WTC11 (cell line): ENCODE measurements at regions not wholly inside any gene's neighbourhood (a gene's known extent, or its start where the extent isn't known, plus 50 kb on each side); places are given as distances from the start of the nearest gene placed in this dataset.

Source experiments
- ATAC-seq: fragments of 200-7000 bp; cut with Tn5 transposase; 2 replicates; pipeline ENCODE4 v1.10.0; 2021; ENCODE audit warnings: mild to moderate bottlenecking, moderate library complexity
- CTCF ChIA-PET: fragments of 300-600 bp; sonication (Branson Sonifier 250); formaldehyde crosslinking; loops from one replicate; lab custom pipeline; 2021; ENCODE audit warnings: antibody characterized with exemption; lab: Charles Lee
- POLR2A ChIA-PET: fragments of 350-600 bp; sonication (Branson Sonifier 250); formaldehyde crosslinking; loops from one replicate; lab custom pipeline; 2021; ENCODE audit warnings: antibody characterized with exemption; lab: Charles Lee
- DNase-seq: peaks from one replicate; pipeline ENCODE4 v3.0.0; 2021; ENCODE audit warnings: low spot score
- H3K27ac Mint-ChIP-seq: 2 replicates; pipeline ENCODE4 v1.8.0; 2021; ENCODE audit warnings: mixed read lengths
- H3K27me3 Mint-ChIP-seq: 2 replicates; pipeline ENCODE4 v1.8.0; 2021; ENCODE audit warnings: low read depth, mild to moderate bottlenecking, moderate library complexity, mixed read lengths
- H3K36me3 Mint-ChIP-seq: 2 replicates; pipeline ENCODE4 v1.8.0; 2021; ENCODE audit warnings: mixed read lengths
- H3K4me1 Mint-ChIP-seq: 2 replicates; pipeline ENCODE4 v1.8.0; 2022; ENCODE audit warnings: mixed read lengths
- H3K4me3 Mint-ChIP-seq: 2 replicates; pipeline ENCODE4 v1.8.0; 2021; ENCODE audit warnings: mild to moderate bottlenecking, moderate library complexity, mixed read lengths
- H3K9me3 Mint-ChIP-seq: 2 replicates; pipeline ENCODE4 v1.8.0; 2021; ENCODE audit warnings: mixed read lengths
- ELF4 ChIP-seq: sonication (generic); formaldehyde crosslinking; IDR thresholded peaks from 2 replicates; pipeline ENCODE4 v1.8.1; 2022; ENCODE audit warnings: low read depth, mild to moderate bottlenecking, moderate library complexity, missing genetic modification reagents
- TP53 ChIP-seq: sonication (generic); formaldehyde crosslinking; IDR thresholded peaks from 2 replicates; pipeline ENCODE4 v1.8.1; 2023; ENCODE audit warnings: mild to moderate bottlenecking, missing genetic modification reagents
- ZBTB43 ChIP-seq: sonication (generic); formaldehyde crosslinking; IDR thresholded peaks from 2 replicates; pipeline ENCODE4 v1.8.1; 2023; ENCODE audit warnings: mild to moderate bottlenecking, missing genetic modification reagents
- ZNF512 ChIP-seq: sonication (generic); formaldehyde crosslinking; IDR thresholded peaks from 2 replicates; pipeline ENCODE4 v1.8.1; 2022; ENCODE audit warnings: missing genetic modification reagents, borderline replicate concordance

- CTCF ChIA-PET = interaction anchor here (0.6 to 1.7 kb wide), 3 partner anchors 10 to 229 kb away, joined by 3 to 7 read pairs (median 3); no protein-coding TSS in a partner anchor
- H3K27me3 Mint-ChIP-seq = no peaks in the 10 kb centered on the region; the same call in 1 of the 2 replicates
- TF ChIP-seq ZNF512 (CRISPR knock-in tag) = 0 out of 2 replicates have a peak, but pooled peaks have one; percentile 11
- no peak for TF ChIP-seq ELF4 (CRISPR knock-in tag)
- TF ChIP-seq TP53 = no peak
- no peak for TF ChIP-seq ZBTB43 (CRISPR knock-in tag)
- TF ChIP-seq, all 79 proteins: peak for 1
- POLR2A ChIA-PET = no interaction called here
- H3K27ac Mint-ChIP-seq = no peak overlapping the region
- no peak for DNase-seq
- peaks cover 37% of the 10 kb centered on the region for H3K36me3 Mint-ChIP-seq
- peaks cover 60% of the 10 kb centered on the region for H3K9me3 Mint-ChIP-seq
- ATAC-seq = 0 out of 2 replicates have a peak, but pooled peaks have one; percentile 43
- H3K4me3 Mint-ChIP-seq = no peak overlapping the region
- peaks cover 2% of the 10 kb centered on the region; the same call in 1 of the 2 replicates for H3K4me1 Mint-ChIP-seq
Measured at GRCh38 chr12:29088611-29089219, 60.4 kb upstream of the FAR2 start.
